ENCODE measurements at regions not wholly inside any gene's neighbourhood (a gene's known extent, or its start where the extent isn't known, plus 50 kb on each side); places are given as distances from the start of the nearest gene placed in this dataset.

GRCh38 chr12:78559886-78560285, 304.7 kb upstream of the SYT1 start:
- TF ChIP-seq SMC3 (IDR thresholded peaks at IDR 0.05; ENCODE audit: low read depth, low read length) (no peak), CHD1 (IDR thresholded peaks at IDR 0.05; ENCODE audit: low read depth, low read length) (no peak), POLR2A (IDR thresholded peaks at IDR 0.05; ENCODE audit: low read depth, low read length) (no peak), CTCF (conservative IDR thresholded peaks at IDR 0.05; ENCODE audit: low read depth, low read length) (no peak), RFX5 (IDR thresholded peaks at IDR 0.05; ENCODE audit: low read depth, low read length) (no peak), MXI1 (IDR thresholded peaks at IDR 0.05; ENCODE audit: borderline replicate concordance, low read depth, low read length) (no peak), CEBPB (IDR thresholded peaks at IDR 0.05; ENCODE audit: low read depth, low read length) (no peak), ELK1 (IDR thresholded peaks at IDR 0.05; ENCODE audit: borderline replicate concordance, low read depth, low read length) (no peak), USF2 (IDR thresholded peaks at IDR 0.05; ENCODE audit: low read depth, low read length) (no peak), RAD21 (IDR thresholded peaks at IDR 0.05; ENCODE audit: low read length) (no peak), RCOR1 (IDR thresholded peaks at IDR 0.05; ENCODE audit: insufficient replicate concordance, low read length) (no peak)
